ENCODE measurements at regions not wholly inside any gene's neighbourhood (a gene's known extent, or its start where the extent isn't known, plus 50 kb on each side); places are given as distances from the start of the nearest gene placed in this dataset.
"Not testable (repeated sequence)": the region's sequence is repeated elsewhere in the genome, so short reads cannot be mapped to it uniquely, and the experiment has no call there.

DNA sequence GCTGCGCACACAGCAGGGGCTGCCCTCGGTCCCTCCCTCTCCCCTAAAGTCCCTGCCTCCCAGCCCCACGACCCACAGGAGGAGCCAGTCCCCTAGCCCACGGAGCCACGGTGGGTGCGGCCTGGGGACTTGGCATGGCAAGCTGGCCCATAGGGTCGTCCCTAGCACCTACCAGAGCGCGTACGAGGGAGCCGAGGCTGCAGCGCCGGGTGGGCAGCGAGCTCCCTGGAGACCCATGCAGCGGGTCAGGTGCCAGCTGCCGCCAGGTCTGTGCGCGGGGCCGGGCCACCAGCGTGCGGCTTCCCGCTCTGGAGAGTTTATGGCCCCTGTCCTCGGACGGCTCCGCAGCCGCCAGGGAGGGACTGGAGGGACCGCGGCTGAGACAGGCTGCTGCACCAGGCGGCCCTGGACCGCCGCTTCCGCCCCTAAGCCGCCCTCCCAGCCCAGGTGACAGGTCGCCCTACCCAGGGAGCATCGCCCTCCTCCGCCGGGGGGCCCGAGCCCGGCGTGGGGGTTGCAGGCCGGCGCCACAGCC is 273.6 kb downstream of the CCDC74A start:
- no peak overlapping the region for H3K27ac Mint-ChIP-seq
- no peak overlapping the region for H3K4me3 Mint-ChIP-seq (ENCODE audit: low read depth)
- no peaks in the 10 kb centered on the region for H3K4me1 Mint-ChIP-seq (ENCODE audit: low read depth)
- H3K27me3 Mint-ChIP-seq, result peaks cover 10% of the 10 kb centered on the region
- no peaks in the 10 kb centered on the region for H3K36me3 Mint-ChIP-seq (ENCODE audit: insufficient read depth)
- no peak for DNase-seq (ENCODE audit: low spot score, unreplicated experiment)
- H3K9me3 Mint-ChIP-seq (ENCODE audit: low read depth), result no peaks in the 10 kb centered on the region
- no peak for TF ChIP-seq CTCF (IDR thresholded peaks at IDR 0.05; ENCODE audit: unreplicated experiment)

DNA sequence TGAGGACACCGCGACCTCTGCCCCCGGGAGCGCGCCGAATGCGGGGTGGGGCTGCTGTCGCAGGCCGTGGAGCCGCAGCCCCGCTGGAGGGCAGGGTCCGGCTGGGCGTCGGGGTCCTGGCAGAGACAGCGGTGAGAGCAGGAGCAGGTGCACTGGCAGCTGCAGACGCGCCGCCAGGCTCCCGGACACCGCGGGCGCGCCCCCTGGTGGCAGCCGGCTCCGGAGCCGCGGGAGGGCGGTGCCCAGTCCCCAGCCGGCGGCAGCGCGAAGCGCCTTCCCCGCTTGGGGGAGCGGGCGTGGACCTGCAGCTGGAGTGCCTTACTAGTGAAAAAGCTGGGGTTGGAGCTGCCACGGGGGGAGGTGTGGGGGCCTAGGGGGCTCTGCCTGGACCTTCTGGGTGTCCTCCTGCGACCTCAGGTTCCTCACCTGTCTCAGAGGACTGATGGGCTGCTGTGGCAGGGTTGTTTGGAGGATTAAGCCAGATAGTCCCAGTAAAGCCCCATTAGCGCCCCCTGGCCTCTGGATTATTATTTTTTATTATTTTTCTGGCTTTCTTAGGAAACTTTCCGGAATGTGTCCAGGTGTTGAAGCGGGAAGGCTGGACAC is 274.2 kb downstream of the CCDC74A start:
- not testable (repeated sequence) for H3K9me3 Mint-ChIP-seq (ENCODE audit: low read depth); H3K4me1 Mint-ChIP-seq (ENCODE audit: low read depth); H3K36me3 Mint-ChIP-seq (ENCODE audit: insufficient read depth)
- Mint-ChIP-seq H3K4me3 (ENCODE audit: low read depth) (peak overlapping the region; percentile 88), H3K27ac (peak overlapping the region; percentile 82), H3K27me3 (peaks cover 10% of the 10 kb centered on the region)
- DNase-seq (ENCODE audit: low spot score, unreplicated experiment), result peak; percentile 91
- TF ChIP-seq CTCF (IDR thresholded peaks at IDR 0.05; ENCODE audit: unreplicated experiment), result peak; percentile 77

DNA sequence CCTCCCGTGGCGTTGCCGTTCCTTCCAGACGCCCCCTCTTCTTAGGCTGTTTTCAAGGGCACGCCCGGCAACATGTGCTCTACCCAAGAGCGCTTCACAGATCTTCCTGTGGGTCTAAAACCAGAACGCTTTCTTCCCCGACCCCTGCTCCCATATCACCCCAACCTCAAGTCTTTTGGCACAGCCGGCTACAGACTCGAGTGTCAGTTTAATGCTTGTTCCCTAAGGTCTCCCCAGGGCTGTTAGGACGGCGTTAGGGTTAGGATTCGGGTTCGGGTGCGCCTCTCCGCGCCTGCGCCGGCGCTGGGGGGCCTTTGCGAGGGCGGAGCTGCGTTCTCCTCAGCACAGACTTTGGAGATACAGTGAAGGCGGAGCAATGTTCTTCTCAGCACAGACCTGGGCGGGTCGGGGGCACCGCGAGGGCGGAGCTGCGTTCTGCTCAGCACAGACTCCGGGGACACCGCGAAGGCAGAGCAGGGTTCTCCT is 274.7 kb downstream of the CCDC74A start:
- not testable (repeated sequence) for H3K4me1 Mint-ChIP-seq (ENCODE audit: low read depth)
- peaks cover 10% of the 10 kb centered on the region for H3K27me3 Mint-ChIP-seq
- peak; percentile 57 for DNase-seq (ENCODE audit: low spot score, unreplicated experiment)

DNA sequence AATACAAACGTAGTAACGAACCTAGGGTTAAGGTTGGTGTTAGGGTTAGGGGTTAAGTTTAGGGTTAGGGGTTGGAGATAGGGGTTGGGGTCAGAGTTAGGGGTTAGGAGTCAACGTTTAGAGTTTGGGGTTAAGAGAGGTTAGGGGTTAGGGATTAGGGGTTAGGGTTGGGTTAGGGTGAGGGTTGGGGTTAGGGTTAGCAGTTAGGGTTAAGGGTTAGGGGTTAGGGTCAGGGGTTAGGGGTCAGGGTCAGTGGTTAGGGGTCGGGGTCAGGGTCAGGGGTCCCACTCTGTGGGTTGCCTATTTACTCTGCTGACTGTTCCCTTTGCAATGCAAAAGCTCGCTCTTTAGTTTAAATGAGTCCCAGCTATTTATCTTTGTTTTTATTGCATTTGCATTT is 275.5 kb downstream of the CCDC74A start:
- H3K27ac Mint-ChIP-seq; H3K9me3 Mint-ChIP-seq (ENCODE audit: low read depth); H3K4me1 Mint-ChIP-seq (ENCODE audit: low read depth); H3K36me3 Mint-ChIP-seq (ENCODE audit: insufficient read depth); DNase-seq (ENCODE audit: low spot score, unreplicated experiment): not testable (repeated sequence)
- Mint-ChIP-seq H3K27me3 (peaks cover 12% of the 10 kb centered on the region), H3K4me3 (ENCODE audit: low read depth) (peak overlapping the region; percentile 16)

More for the DNA sequence above, 274.7 kb downstream of the CCDC74A start:
- H3K9me3 Mint-ChIP-seq (ENCODE audit: low read depth); H3K36me3 Mint-ChIP-seq (ENCODE audit: insufficient read depth): not testable (repeated sequence)
- H3K4me3 Mint-ChIP-seq (ENCODE audit: low read depth), result peak overlapping the region; percentile 88
- H3K27ac Mint-ChIP-seq, result peak overlapping the region; percentile 82

DNA sequence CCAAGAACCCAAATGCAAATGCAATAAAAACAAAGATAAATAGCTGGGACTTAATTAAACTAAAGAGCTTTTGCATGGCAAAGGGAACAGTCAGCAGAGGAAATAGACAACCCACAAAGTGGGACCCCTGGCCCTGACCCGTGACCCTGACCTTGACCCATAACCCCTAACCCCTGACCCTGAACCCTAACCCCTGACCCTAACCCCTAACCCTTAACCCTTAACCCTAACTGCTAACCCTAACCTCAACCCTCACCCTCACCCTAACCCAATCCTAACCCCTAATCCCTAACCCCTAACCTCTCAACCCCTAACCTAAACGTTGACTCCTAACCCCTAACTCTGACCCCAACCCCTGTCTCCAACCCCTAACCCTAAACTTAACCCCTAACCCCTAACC is 284.9 kb downstream of the CCDC74A start:
- not testable (repeated sequence) for DNase-seq (ENCODE audit: low spot score, unreplicated experiment); H3K27me3 Mint-ChIP-seq; H3K4me3 Mint-ChIP-seq (ENCODE audit: low read depth); H3K27ac Mint-ChIP-seq; H3K4me1 Mint-ChIP-seq (ENCODE audit: low read depth); H3K9me3 Mint-ChIP-seq (ENCODE audit: low read depth); H3K36me3 Mint-ChIP-seq (ENCODE audit: insufficient read depth)

DNA sequence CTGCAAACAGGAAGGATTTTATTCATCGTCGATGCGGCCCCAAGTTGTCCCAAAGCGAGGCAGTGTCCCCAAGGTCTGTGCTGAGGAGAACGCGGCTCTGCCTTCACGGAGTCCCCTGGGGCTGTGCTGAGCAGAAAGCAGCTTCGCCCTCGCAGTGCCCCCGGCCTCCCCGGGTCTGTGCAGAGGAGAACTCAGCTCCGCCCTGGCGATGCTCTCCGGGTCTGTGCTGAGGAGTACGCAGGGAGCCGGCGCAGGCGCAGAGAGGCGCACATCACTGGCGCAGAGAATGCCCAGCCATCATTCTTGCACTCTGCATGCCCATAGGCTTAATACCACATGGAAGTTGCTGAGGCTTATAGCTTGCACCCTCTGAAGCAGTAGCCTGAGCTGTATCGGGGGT is 285.7 kb downstream of the CCDC74A start:
- not testable (repeated sequence) for H3K27ac Mint-ChIP-seq; H3K27me3 Mint-ChIP-seq; DNase-seq (ENCODE audit: low spot score, unreplicated experiment); H3K4me3 Mint-ChIP-seq (ENCODE audit: low read depth); H3K4me1 Mint-ChIP-seq (ENCODE audit: low read depth); H3K36me3 Mint-ChIP-seq (ENCODE audit: insufficient read depth); H3K9me3 Mint-ChIP-seq (ENCODE audit: low read depth)

DNA sequence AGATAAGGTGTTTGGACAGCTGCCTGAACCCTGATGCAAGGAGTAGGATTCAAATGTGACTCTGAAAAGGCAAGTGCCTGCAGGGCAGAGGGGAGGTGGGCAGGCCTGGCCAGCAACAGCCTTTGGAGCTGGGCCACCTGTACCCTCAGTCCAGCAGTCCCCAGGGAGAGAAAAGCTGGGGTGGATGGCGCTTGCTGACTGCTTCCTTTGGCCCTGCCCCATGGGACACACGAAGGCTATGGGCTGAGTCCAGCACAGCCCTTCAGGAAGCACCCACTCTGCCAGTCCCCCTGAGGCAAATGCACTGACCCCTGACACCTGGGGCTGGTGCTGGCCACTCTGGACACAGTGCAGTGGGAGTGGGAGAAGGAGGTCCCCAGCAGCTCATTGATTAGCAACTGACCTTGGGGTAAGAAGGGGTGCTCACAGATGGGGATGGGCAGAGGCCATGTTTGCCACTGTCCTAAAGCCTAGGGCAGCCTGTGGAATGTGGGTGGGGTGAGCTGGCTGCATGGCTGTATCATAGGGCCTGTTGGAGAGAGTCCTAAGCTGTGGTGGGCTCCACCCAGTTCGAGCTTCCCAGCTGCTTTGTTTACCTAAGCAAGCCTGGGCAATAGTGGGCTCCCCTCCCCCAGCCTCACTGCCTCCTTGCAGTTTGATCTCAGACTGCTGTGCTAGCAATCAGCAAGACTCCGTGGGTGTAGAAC is 290.7 kb downstream of the CCDC74A start:
- not testable (repeated sequence) for H3K27ac Mint-ChIP-seq; H3K36me3 Mint-ChIP-seq (ENCODE audit: insufficient read depth); DNase-seq (ENCODE audit: low spot score, unreplicated experiment); H3K4me3 Mint-ChIP-seq (ENCODE audit: low read depth); H3K27me3 Mint-ChIP-seq; H3K9me3 Mint-ChIP-seq (ENCODE audit: low read depth); H3K4me1 Mint-ChIP-seq (ENCODE audit: low read depth)

Data from progenitor cell of endocrine pancreas (in vitro differentiated cells).